GM23338 (cell line): ENCODE measurements at regions not wholly inside any gene's neighbourhood (a gene's known extent, or its start where the extent isn't known, plus 50 kb on each side); places are given as distances from the start of the nearest gene placed in this dataset.

ENCODE experiments used
- ATAC-seq: fragments of 200-7000 bp; cut with Tn5 transposase; 3 replicates; pipeline ENCODE4 v1.9.1; 2020
- DNase-seq: peaks from one replicate; pipeline ENCODE4 v3.0.0-alpha.2; 2015; ENCODE audit warnings: low spot score
- H2AFZ ChIP-seq: fragments of 200-600 bp; sonication (generic); 2 replicates; pipeline ENCODE4 v1.8.0; 2016; ENCODE audit warnings: antibody characterized with exemption, mild to moderate bottlenecking, moderate library complexity
- H3F3A ChIP-seq: fragments of 200-600 bp; sonication (generic); replicated peaks from 2 replicates; pipeline ENCODE4 v1.8.0; 2017; ENCODE audit warnings: antibody characterized with exemption, mixed run types, low read depth
- H3K27ac ChIP-seq: fragments of 200-600 bp; sonication (generic); 2 replicates; pipeline ENCODE4 v1.6.1; 2016; ENCODE audit warnings: low read depth
- H3K27me3 ChIP-seq: fragments of 200-600 bp; sonication (generic); 2 replicates; pipeline ENCODE4 v1.8.0; 2016; ENCODE audit warnings: mild to moderate bottlenecking, mixed run types, moderate library complexity; ENCODE audit not compliant: insufficient read depth
- H3K36me3 ChIP-seq: fragments of 200-600 bp; sonication (generic); 2 replicates; pipeline ENCODE4 v1.8.0; 2016; ENCODE audit warnings: mild to moderate bottlenecking; ENCODE audit not compliant: insufficient read depth
- H3K4me1 ChIP-seq: fragments of 200-600 bp; sonication (generic); 2 replicates; pipeline ENCODE4 v1.8.0; 2016; ENCODE audit warnings: mild to moderate bottlenecking, moderate library complexity; ENCODE audit not compliant: insufficient read depth
- H3K4me2 ChIP-seq: fragments of 200-600 bp; sonication (generic); 2 replicates; pipeline ENCODE4 v1.7.1; 2017; ENCODE audit warnings: mixed run types
- H3K4me3 ChIP-seq: fragments of 200-600 bp; sonication (generic); 2 replicates; pipeline ENCODE4 v1.6.1; 2016; ENCODE audit warnings: mixed run types
- H3K79me2 ChIP-seq: fragments of 200-600 bp; sonication (generic); replicated peaks from 2 replicates; pipeline ENCODE4 v1.8.0; 2017; ENCODE audit warnings: mild to moderate bottlenecking; ENCODE audit not compliant: insufficient read depth
- H3K9me2 ChIP-seq: fragments of 200-600 bp; sonication (generic); 2 replicates; pipeline ENCODE4 v1.8.0; 2017; ENCODE audit not compliant: insufficient read depth
- H4K20me1 ChIP-seq: fragments of 200-600 bp; sonication (generic); replicated peaks from 2 replicates; pipeline ENCODE4 v1.8.0; 2017; ENCODE audit warnings: mild to moderate bottlenecking; ENCODE audit not compliant: insufficient read depth
- H3K27ac Mint-ChIP-seq: 2 replicates; pipeline ENCODE4 v1.8.0; 2020; ENCODE audit warnings: inconsistent platforms, mild to moderate bottlenecking, moderate library complexity, mixed read lengths
- H3K27me3 Mint-ChIP-seq: 3 replicates; pipeline ENCODE4 v1.8.0; 2022; ENCODE audit warnings: low read depth, mild to moderate bottlenecking, moderate library complexity, mixed read lengths, inconsistent platforms; ENCODE audit not compliant: insufficient read depth, poor library complexity
- H3K36me3 Mint-ChIP-seq: 3 replicates; pipeline ENCODE4 v1.8.0; 2021; ENCODE audit warnings: low read depth, mild to moderate bottlenecking, inconsistent platforms, moderate library complexity, mixed read lengths
- H3K4me1 Mint-ChIP-seq: 3 replicates; pipeline ENCODE4 v1.8.0; 2020; ENCODE audit warnings: mild to moderate bottlenecking, inconsistent platforms, mixed read lengths
- H3K4me3 Mint-ChIP-seq: 3 replicates; pipeline ENCODE4 v1.8.0; 2021; ENCODE audit warnings: moderate library complexity, mild to moderate bottlenecking, inconsistent platforms, mixed read lengths
- H3K9me3 Mint-ChIP-seq: 3 replicates; pipeline ENCODE4 v1.8.0; 2020; ENCODE audit warnings: moderate library complexity, mild to moderate bottlenecking, inconsistent platforms, mixed read lengths
- CREB1 ChIP-seq: fragments of 250-450 bp; sonication (Bioruptor Pico); IDR thresholded peaks from 2 replicates; pipeline ENCODE4 v1.5.0; 2020; ENCODE audit warnings: low read depth, mild to moderate bottlenecking, moderate library complexity
- EZH2 ChIP-seq: fragments of 200-600 bp; sonication (generic); IDR thresholded peaks from one replicate; pipeline ENCODE4 v1.8.0; 2017; ENCODE audit warnings: antibody characterized with exemption, mild to moderate bottlenecking, low read depth; ENCODE audit not compliant: unreplicated experiment
- EZH2phosphoT487 ChIP-seq: fragments of 200-600 bp; sonication (generic); IDR thresholded peaks from one replicate; pipeline ENCODE4 v1.8.1; 2018; ENCODE audit warnings: antibody characterized with exemption; ENCODE audit not compliant: unreplicated experiment
- JUNB ChIP-seq: IDR thresholded peaks from one replicate; pipeline ENCODE4 v1.6.1; 2016; ENCODE audit warnings: antibody characterized with exemption; ENCODE audit not compliant: unreplicated experiment
- NANOG ChIP-seq: IDR thresholded peaks from 2 replicates; pipeline ENCODE4 v1.6.1; 2016; ENCODE audit warnings: antibody characterized with exemption, borderline replicate concordance
- POLR2AphosphoS5 ChIP-seq: IDR thresholded peaks from 2 replicates; pipeline ENCODE4 v1.6.1; 2016; ENCODE audit warnings: antibody characterized with exemption, low read depth
- STAT1 ChIP-seq: IDR thresholded peaks from one replicate; pipeline ENCODE4 v1.6.1; 2016; ENCODE audit warnings: antibody characterized with exemption; ENCODE audit not compliant: unreplicated experiment
- ZNF114 ChIP-seq: fragments of 250-450 bp; sonication (Bioruptor Pico); IDR thresholded peaks from 2 replicates; pipeline ENCODE4 v1.5.0; 2020; ENCODE audit warnings: mild to moderate bottlenecking, moderate library complexity
- ZNF331 ChIP-seq: fragments of 250-450 bp; sonication (Bioruptor Pico); IDR thresholded peaks from 2 replicates; pipeline ENCODE4 v1.5.0; 2020; ENCODE audit warnings: low read depth, mild to moderate bottlenecking, moderate library complexity
- TF ChIP-seq, protein P1 (sequence below), 2 experiments: fragments of 200-600 bp in 1 of 2; sonication (generic) in 1 of 2; conservative IDR thresholded peaks; 2 replicates each; pipeline versions ENCODE4 v1.5.1 to v1.6.1; 2016 to 2017; ENCODE audit warnings: antibody characterized with exemption in 2 of 2, low read depth in 2 of 2, mild to moderate bottlenecking in 2 of 2, moderate library complexity in 1 of 2
- TF ChIP-seq, protein P2 (sequence below): IDR thresholded peaks from one replicate; pipeline ENCODE4 v1.6.1; 2018; ENCODE audit warnings: antibody characterized with exemption; ENCODE audit not compliant: unreplicated experiment
- TF ChIP-seq, protein P3 (sequence below): fragments of 250-450 bp; sonication (Bioruptor Pico); IDR thresholded peaks from 2 replicates; pipeline ENCODE4 v1.5.0; 2020; ENCODE audit warnings: mild to moderate bottlenecking, moderate library complexity
- TF ChIP-seq, protein P4 (sequence below): IDR thresholded peaks from 2 replicates; pipeline ENCODE4 v1.6.1; 2016; ENCODE audit warnings: antibody characterized with exemption

DNA sequence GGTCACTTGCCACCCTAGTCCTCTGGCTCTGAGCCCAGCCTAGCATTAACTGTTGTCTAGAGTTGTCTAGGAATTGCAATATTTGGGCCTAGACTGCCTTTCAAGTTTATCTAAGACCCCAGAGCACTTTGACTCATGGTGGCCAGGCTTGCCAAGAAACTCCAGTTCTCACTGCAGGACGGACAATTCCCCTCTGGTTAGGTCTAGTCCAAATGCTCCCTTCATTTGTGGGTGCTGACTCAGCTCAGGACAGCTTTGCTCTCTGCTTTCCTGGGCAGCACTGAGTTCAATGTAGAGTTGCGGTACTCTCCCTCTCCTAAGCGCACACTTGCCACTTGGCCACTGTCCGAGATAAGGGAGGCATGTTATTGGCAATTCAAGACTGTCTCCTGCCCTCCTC is 619.4 kb downstream of the TLE1 start:
- H3K4me1 ChIP-seq, result no peaks in the 10 kb centered on the region
- no peak overlapping the region for H2AFZ ChIP-seq
- Mint-ChIP-seq H3K4me1 (no peaks in the 10 kb centered on the region), H3K9me3 (peaks cover 5% of the 10 kb centered on the region; the same call in 2 of the 3 replicates), H3K27me3 (peaks cover 2% of the 10 kb centered on the region), H3K27ac (no peak overlapping the region), H3K36me3 (peaks cover 4% of the 10 kb centered on the region; the same call in 1 of the 3 replicates), H3K4me3 (no peak overlapping the region)
- DNase-seq, result no peak
- no peak overlapping the region for H3K27ac ChIP-seq
- no peak overlapping the region for H3K4me3 ChIP-seq
- no peaks in the 10 kb centered on the region for H3F3A ChIP-seq
- peaks cover 4% of the 10 kb centered on the region; the same call in 1 of the 2 replicates for H3K9me2 ChIP-seq
- no peak overlapping the region for H3K4me2 ChIP-seq
- H3K27me3 ChIP-seq, result no peaks in the 10 kb centered on the region
- TF ChIP-seq, protein P1, sequence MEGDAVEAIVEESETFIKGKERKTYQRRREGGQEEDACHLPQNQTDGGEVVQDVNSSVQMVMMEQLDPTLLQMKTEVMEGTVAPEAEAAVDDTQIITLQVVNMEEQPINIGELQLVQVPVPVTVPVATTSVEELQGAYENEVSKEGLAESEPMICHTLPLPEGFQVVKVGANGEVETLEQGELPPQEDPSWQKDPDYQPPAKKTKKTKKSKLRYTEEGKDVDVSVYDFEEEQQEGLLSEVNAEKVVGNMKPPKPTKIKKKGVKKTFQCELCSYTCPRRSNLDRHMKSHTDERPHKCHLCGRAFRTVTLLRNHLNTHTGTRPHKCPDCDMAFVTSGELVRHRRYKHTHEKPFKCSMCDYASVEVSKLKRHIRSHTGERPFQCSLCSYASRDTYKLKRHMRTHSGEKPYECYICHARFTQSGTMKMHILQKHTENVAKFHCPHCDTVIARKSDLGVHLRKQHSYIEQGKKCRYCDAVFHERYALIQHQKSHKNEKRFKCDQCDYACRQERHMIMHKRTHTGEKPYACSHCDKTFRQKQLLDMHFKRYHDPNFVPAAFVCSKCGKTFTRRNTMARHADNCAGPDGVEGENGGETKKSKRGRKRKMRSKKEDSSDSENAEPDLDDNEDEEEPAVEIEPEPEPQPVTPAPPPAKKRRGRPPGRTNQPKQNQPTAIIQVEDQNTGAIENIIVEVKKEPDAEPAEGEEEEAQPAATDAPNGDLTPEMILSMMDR (conservative IDR thresholded peaks at IDR 0.05; ENCODE audit: low read depth in 2 of 2), result no peak
- TF ChIP-seq STAT1, result no peak
- TF ChIP-seq ZNF331 (CRISPR knock-in tag), result no peak
- no peak for TF ChIP-seq NANOG
- TF ChIP-seq JUNB, result no peak
- TF ChIP-seq, protein P2, sequence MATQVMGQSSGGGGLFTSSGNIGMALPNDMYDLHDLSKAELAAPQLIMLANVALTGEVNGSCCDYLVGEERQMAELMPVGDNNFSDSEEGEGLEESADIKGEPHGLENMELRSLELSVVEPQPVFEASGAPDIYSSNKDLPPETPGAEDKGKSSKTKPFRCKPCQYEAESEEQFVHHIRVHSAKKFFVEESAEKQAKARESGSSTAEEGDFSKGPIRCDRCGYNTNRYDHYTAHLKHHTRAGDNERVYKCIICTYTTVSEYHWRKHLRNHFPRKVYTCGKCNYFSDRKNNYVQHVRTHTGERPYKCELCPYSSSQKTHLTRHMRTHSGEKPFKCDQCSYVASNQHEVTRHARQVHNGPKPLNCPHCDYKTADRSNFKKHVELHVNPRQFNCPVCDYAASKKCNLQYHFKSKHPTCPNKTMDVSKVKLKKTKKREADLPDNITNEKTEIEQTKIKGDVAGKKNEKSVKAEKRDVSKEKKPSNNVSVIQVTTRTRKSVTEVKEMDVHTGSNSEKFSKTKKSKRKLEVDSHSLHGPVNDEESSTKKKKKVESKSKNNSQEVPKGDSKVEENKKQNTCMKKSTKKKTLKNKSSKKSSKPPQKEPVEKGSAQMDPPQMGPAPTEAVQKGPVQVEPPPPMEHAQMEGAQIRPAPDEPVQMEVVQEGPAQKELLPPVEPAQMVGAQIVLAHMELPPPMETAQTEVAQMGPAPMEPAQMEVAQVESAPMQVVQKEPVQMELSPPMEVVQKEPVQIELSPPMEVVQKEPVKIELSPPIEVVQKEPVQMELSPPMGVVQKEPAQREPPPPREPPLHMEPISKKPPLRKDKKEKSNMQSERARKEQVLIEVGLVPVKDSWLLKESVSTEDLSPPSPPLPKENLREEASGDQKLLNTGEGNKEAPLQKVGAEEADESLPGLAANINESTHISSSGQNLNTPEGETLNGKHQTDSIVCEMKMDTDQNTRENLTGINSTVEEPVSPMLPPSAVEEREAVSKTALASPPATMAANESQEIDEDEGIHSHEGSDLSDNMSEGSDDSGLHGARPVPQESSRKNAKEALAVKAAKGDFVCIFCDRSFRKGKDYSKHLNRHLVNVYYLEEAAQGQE, result no peak
- TF ChIP-seq, protein P3, sequence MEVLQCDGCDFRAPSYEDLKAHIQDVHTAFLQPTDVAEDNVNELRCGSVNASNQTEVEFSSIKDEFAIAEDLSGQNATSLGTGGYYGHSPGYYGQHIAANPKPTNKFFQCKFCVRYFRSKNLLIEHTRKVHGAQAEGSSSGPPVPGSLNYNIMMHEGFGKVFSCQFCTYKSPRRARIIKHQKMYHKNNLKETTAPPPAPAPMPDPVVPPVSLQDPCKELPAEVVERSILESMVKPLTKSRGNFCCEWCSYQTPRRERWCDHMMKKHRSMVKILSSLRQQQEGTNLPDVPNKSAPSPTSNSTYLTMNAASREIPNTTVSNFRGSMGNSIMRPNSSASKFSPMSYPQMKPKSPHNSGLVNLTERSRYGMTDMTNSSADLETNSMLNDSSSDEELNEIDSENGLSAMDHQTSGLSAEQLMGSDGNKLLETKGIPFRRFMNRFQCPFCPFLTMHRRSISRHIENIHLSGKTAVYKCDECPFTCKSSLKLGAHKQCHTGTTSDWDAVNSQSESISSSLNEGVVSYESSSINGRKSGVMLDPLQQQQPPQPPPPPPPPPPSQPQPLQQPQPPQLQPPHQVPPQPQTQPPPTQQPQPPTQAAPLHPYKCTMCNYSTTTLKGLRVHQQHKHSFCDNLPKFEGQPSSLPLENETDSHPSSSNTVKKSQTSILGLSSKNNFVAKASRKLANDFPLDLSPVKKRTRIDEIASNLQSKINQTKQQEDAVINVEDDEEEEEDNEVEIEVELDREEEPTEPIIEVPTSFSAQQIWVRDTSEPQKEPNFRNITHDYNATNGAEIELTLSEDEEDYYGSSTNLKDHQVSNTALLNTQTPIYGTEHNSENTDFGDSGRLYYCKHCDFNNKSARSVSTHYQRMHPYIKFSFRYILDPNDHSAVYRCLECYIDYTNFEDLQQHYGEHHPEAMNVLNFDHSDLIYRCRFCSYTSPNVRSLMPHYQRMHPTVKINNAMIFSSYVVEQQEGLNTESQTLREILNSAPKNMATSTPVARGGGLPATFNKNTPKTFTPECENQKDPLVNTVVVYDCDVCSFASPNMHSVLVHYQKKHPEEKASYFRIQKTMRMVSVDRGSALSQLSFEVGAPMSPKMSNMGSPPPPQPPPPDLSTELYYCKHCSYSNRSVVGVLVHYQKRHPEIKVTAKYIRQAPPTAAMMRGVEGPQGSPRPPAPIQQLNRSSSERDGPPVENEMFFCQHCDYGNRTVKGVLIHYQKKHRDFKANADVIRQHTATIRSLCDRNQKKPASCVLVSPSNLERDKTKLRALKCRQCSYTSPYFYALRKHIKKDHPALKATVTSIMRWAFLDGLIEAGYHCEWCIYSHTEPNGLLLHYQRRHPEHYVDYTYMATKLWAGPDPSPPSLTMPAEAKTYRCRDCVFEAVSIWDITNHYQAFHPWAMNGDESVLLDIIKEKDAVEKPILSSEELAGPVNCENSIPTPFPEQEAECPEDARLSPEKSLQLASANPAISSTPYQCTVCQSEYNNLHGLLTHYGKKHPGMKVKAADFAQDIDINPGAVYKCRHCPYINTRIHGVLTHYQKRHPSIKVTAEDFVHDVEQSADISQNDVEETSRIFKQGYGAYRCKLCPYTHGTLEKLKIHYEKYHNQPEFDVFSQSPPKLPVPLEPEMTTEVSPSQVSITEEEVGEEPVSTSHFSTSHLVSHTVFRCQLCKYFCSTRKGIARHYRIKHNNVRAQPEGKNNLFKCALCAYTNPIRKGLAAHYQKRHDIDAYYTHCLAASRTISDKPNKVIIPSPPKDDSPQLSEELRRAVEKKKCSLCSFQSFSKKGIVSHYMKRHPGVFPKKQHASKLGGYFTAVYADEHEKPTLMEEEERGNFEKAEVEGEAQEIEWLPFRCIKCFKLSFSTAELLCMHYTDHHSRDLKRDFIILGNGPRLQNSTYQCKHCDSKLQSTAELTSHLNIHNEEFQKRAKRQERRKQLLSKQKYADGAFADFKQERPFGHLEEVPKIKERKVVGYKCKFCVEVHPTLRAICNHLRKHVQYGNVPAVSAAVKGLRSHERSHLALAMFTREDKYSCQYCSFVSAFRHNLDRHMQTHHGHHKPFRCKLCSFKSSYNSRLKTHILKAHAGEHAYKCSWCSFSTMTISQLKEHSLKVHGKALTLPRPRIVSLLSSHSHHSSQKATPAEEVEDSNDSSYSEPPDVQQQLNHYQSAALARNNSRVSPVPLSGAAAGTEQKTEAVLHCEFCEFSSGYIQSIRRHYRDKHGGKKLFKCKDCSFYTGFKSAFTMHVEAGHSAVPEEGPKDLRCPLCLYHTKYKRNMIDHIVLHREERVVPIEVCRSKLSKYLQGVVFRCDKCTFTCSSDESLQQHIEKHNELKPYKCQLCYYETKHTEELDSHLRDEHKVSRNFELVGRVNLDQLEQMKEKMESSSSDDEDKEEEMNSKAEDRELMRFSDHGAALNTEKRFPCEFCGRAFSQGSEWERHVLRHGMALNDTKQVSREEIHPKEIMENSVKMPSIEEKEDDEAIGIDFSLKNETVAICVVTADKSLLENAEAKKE, result no peak
- no peak for TF ChIP-seq EZH2phosphoT487
- no peak for TF ChIP-seq ZNF114
- no peak for TF ChIP-seq EZH2
- TF ChIP-seq, protein P4, sequence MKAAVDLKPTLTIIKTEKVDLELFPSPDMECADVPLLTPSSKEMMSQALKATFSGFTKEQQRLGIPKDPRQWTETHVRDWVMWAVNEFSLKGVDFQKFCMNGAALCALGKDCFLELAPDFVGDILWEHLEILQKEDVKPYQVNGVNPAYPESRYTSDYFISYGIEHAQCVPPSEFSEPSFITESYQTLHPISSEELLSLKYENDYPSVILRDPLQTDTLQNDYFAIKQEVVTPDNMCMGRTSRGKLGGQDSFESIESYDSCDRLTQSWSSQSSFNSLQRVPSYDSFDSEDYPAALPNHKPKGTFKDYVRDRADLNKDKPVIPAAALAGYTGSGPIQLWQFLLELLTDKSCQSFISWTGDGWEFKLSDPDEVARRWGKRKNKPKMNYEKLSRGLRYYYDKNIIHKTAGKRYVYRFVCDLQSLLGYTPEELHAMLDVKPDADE, result no peak
- TF ChIP-seq POLR2AphosphoS5, result no peak
- TF ChIP-seq CREB1 (CRISPR knock-in tag), result no peak
- no peaks in the 10 kb centered on the region for H3K36me3 ChIP-seq
- no peak for ATAC-seq
- no peaks in the 10 kb centered on the region for H4K20me1 ChIP-seq
- H3K79me2 ChIP-seq, result no peaks in the 10 kb centered on the region
